ENCODE measurements at regions not wholly inside any gene's neighbourhood (a gene's known extent, or its start where the extent isn't known, plus 50 kb on each side); places are given as distances from the start of the nearest gene placed in this dataset.
"Not testable (repeated sequence)": the region's sequence is repeated elsewhere in the genome, so short reads cannot be mapped to it uniquely, and the experiment has no call there.

DNA sequence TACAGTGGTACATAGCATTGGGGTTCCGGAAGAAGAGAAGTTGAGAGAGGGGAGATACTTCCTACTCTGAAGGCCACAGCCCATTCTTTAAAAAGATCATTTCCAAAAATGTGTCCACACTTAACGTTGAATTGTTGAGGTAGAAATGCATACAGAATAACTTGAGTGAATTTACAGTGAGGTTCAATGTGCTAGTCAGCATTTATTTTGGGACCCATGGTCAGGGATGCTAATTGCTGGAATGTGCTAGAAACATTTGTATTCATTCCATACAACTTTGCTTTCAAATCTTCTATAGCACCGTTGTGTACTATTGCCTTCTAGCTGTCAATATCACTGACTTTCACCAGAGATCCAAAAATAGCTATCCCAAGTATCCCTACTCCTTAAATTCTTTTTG is 325.9 kb downstream of the SATB2 start:
- DNase-seq (ENCODE audit: low spot score) = no peak

DNA sequence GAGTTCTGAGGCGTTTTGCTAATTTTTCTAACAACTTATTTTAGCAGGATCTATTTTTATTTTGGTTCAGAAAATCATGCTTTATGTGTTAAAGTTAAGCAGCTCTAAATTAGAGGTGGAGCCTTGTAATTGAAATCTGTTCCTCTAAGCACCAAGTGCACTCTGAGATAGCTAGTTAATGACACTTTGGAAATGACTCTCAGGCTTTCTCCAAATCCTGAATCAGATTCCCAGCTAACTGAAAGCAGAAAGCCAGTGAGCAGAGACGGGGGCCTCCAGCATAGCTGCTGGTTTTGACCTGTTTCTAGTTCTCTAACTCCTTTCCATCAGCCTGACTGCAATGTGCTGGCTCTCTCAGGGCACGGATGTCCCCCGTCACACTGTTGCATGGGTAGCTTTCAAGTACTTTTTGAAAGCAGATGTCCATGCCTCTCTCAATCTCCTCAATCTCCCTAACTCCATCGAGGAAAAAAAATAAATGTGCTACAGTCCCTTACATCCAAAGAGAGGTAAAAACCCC is 326.5 kb downstream of the SATB2 start:
- DNase-seq (ENCODE audit: low spot score) = no peak

DNA sequence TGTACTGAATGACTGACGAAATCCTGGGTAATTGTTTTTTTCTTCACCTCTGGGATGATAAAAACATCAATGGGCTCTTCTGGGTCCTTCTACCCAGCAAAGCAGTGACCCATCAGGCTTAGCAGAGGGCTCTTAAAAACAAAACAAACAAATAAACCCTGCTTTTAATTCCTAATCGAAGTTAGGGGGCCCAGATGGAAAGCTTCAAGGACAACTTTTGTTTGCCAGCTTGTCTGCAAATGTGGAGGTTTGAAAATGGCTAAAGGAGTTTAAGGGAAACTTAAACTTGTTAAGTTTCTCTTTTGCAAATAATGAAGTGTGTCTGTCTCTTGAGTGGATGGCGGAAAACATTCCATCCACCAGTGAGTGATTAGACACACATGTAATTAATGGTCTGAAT is 327.2 kb downstream of the SATB2 start:
- no peak for DNase-seq (ENCODE audit: low spot score)

DNA sequence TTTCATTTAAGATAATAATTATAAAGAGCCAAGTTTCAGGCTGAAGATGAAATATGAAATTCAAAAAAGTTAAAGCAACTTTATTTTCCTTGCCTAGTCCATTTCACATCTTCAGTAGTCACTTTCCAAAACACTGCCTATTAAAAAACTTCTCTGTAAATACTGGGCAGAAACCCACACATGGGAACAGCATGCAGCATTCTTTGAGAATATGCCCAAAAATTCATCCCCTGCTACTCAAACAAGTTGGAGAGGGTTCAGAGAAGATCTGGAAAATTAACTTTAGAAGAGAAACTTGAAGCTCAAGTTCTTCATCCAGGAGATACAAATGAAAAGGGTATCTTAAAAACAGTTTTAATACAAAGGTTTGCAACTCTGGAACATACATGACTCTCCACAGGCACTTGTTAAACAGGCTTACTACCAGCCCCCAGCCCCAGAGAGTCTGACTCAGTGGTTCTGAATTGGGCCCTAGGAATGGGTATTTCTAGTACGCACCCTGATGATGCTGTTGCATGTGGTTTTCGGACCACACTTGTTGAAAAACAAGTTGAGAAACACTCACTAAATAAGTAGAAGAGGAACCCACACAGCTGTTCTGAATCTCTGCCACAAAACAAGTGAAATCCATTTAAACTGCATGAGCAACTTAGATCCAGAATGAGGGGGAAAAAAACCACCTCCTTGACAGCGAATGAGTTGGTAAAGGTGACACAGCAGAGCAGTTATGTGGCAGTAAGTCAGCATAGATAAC is 329.1 kb downstream of the SATB2 start:
- no peak for DNase-seq (ENCODE audit: low spot score)

DNA sequence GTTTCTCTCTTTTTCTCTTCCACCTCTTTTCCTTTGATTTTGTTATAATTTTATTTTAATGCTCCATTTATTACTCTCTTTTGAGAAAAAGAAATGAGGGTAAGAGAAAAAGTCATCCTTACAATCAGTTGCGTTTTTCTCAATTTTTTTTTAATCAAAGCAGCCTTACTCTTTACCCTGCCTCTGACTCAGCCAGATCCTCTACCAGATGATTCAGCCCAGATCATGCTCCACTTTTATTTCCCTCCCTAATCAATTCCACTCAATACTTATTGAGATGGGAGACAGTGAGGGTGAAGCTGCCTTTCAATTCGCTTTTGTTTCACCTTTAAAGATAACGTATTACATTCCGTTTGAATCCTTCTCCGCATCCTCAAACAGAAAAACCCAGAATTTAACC is 337.9 kb downstream of the SATB2 start:
- DNase-seq (ENCODE audit: low spot score) = no peak

DNA sequence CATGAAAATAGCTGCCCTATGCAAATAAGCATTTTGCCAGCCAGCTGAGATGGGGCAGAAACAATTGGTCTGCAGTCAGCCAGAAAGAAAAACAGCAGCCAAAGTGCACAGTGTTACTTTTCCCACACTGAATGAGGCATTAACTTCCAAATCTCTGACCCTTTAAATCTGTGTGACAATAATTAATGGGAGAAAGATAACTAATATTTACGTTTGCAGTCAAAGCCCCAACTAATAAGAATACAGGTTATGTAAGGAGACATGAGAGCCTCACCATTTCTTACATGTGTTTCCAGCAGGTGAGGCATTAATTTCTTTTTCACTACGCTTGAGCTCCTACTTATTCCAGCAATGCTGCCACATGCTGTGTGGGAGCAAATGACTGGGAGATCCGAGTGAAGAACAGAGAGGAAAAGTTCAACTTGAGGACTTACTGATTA is 339.0 kb downstream of the SATB2 start:
- DNase-seq (ENCODE audit: low spot score) = no peak

DNA sequence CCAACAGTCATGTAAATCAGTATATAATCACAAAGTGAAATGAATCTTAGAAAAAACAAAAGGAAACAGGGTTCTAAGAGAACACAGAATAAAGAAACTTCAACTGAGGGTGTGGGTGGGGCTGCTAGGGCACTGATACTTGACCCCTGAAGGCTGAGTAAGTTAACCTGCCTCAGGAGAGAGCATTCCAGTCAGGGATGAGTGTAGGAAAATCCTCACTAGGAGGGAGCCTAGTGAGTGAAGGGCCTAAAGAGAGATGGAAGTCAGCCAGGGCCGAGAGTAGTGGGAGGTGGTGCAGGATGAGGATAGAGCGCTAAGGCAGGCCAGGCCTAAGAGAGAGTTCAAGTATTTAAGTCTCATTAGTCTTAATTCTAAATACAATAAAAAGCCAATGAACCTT is 342.6 kb downstream of the SATB2 start:
- DNase-seq (ENCODE audit: low spot score) = no peak

DNA sequence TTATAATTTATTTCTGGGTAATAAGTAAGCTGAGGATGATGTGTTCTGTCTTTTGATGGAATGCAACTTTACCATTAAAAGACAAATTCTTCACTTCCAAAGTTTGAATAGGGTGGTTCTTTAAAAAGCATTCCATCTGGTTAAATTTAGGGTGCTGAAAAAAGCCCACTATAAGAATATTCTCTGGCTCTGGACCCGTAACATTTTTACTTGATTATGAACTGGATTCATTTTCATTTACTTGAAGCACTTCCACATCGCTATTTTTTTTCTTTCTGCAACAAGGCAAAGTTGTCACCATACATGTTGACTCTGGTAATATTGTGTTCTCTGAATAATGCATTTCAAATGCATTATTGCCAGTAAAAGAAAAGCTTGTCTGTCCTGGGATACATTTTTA is 344.6 kb downstream of the SATB2 start:
- no peak for DNase-seq (ENCODE audit: low spot score)

DNA sequence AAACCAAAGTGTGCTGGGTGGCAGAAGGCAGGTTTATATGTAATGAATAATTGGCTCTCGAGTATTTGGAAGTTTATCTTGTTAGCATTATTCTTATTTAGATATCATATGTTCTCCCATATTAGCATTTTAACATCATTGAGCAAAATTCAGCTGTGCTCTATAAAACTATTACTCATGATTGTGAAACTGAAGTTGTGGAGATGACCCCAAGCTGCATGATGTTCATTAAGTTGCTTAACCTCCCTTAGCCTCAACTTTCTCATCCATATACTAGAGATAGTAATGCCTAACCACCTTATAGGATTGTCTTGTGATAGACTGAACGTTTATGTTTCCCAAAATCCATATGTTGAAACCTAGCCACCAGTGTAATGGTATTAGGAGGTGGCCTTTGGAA is 346.3 kb downstream of the SATB2 start:
- DNase-seq (ENCODE audit: low spot score) = no peak

DNA sequence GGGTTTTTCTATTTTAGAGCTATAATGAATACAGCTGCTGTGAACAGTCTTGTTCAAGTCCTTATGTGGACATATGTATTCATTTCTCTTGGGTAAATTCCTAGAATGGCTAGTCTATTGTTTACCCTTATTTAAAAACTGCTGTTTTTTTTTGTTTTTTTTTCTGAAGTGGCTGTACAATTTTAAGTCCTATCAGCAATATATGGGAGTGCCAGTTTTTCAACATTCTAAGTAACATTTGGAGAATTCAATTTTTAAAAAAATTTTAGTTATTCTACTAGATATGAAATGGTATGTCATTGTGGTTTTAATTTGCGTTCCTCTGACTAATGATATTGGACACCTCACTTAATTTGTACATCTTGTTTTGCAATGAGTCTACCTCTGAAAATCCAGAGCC is 349.7 kb downstream of the SATB2 start:
- DNase-seq (ENCODE audit: low spot score) = no peak

DNA sequence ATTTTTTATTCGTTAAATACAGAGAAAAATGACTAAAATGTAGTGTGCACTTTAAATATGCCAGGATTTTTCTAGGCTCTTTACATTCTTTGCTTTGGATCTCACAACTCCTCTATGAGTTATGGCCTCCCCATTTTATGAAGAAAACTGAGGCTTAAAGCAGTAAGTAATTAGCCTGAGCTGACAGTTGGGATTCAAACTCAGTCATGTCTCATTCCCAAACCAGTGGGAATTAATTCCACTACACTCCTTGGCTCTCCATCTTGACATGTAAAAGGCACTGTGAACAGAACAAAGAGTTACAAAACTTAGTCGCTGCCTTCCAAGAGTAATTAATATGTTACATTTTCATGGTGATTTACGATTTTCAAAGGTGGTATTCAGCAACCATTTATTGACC is 351.9 kb downstream of the SATB2 start:
- no peak for DNase-seq (ENCODE audit: low spot score)

DNA sequence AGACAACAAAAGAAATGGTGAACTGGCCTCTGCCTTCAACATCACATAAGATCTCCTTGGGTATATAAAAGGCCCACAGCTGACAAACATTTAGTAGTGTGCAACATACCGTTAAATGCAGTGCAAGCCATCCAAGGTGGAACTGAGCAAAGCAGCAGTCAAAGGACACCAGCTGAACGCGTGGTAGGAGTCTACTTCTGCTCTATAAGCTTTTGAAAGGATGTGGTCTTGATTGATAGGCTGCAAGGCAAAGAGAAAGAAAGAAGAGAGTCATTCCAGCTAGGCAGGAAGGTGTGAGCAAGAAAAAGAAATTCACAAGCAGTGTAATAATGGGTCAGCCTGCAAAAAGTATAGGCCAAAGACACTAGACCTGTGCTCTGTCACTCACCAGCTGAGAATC is 356.3 kb downstream of the SATB2 start:
- DNase-seq (ENCODE audit: low spot score) = no peak

DNA sequence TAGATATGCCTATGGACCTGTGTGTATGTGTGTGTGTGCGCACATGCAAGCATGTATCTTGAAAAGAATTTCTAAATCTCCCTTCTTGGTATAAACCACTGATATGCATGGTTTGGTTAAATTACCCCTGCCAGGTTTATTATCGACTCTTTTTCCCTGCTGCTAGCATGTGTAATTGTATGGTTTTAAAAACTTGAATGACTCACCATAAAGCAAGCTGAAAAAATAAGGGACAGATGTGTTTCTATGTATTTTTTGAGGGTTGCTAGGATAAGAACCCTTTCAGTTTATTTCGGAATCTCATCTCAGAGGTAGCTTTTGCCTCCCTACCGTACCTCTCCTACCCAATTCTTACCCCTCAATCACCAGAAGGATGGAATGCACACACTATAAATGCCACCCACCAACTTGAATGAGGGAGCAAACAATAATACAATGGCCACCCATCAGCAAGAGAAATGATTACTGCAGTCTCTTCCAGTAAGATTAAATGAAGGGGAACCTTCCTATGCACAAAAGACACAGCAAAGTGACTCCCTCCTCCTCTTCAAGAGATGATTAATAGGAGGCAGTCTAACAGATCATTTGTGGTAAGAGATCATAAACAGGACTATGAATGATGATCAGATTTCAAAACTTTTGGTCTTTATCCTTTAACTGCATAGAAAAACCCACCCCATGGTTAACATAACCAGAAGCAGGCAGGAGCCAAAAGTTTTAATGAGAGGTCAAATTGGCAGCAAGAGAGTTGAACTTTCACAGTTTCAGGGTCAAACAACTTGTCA is 357.2 kb downstream of the SATB2 start:
- no peak for DNase-seq (ENCODE audit: low spot score)

DNA sequence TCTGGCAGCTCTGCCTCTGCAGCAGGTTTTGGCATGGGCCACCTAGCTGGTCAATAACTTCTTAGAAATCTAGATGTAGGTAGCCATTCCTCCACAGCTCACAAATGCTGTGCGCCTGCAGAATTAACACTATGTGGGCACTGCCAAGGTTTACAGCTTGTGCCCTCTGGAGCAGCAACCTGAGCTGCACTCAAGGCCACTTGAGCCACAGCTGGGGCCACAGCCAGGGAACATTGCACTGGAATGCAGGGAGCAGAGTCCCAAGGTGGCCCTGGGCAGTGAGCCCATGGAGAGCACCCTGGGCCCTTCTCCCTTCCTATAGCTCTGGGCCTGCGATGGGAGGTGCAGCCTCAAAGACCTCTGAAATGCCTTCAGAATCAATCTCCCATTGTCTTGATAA is 365.3 kb downstream of the SATB2 start:
- DNase-seq (ENCODE audit: low spot score) = no peak

DNA sequence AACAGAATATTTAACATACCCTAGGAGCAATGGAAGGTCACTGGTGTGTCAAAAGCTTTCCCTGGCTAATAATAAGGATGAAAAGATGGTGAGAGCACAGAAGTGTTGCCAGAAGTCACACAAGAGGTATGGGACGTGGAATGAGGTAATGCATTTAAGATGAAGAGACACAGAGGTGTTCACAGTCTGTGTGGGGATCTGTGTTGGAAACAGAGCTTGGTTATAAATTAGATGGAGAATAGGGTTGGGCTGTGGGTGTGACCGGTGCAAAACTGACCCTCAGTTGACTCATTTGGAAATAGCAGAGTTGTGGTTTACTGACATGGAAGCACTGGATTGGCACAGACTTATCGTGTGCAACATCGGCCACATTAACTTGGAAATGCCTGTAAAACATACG is 372.5 kb downstream of the SATB2 start:
- no peak for DNase-seq (ENCODE audit: low spot score)

DNA sequence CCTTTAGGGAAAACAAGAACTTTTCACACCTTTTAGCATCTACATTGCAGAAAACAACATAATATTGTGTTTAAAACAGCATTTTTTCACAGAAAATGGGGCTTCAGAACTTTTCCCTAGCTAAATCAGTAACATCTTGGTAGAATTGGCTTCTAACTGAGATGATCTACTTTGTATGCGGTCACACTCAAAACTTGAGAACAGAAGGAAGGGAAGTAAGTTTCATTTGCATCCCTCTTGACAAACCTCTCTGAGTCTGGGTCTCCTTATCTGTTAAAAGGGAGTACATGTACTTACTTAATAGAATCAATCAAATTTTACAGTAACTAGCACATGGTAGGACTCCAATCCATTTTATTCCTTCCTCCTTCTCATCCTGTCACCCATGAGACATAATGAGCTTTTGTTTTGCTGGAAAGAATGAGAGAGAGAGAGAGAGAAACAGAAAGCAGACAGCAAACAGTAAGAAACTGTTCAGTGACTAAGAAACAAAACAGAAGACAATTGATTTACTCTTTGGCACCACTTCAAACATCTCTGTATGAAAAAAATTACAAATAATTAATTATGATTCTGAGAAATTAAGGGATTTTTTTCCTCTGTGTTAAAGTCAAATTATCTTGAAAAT is 387.3 kb downstream of the SATB2 start:
- no peak for DNase-seq (ENCODE audit: low spot score)

DNA sequence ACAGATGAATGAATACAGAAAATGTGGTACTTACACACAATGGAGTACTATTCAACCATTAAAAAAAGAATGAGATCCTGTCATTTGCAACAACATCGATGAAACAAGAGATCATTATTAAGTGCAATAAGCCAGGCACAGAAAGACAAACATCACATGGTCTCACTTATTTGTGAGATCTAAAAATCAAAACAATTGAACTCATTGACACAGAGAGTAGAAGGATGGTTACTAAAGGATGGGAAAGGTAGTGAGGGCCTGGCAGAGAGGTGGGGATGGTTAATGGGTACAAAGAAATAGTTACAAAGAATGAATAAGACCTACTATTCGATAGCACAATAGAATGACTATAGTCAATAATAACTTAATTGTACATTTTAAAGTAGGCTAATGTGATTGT is 393.5 kb downstream of the SATB2 start:
- no peak for DNase-seq (ENCODE audit: low spot score)

DNA sequence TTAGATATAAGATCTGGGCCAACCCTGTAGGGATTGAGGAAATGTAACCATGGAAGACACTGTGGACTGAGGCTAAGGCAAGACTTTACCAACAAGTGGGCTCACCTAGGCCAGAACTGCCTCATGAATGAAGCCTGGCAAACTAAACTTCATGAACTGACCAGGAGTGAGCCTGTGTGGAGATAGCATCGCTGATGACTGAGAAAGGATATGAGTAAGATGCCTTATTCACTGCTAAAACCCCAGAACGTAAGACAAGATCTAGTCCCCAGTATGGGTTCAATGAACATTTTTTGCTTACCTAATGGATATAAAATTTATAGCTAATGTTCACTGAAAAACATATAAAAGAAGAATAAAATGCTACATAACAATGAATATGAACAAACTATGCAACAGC is 399.8 kb downstream of the SATB2 start:
- no peak for DNase-seq (ENCODE audit: low spot score)

DNA sequence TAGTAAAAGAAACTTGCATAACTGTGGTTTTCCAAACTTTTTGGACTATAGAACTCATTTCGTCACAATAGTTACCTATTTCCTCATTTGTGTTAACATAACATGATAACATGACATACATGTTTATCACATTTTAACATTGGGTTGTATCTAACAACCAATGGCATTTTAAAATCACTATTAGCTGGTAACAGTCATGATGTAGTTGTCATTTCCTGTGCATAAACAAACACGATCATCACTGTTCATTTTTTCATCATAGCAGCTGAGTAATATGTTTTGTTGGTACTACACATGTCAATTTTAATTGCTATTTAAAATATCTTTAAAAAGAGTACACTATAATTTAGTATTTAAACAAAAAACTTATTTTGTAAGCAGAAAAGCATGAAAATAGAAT is 402.4 kb downstream of the SATB2 start:
- no peak for DNase-seq (ENCODE audit: low spot score)

DNA sequence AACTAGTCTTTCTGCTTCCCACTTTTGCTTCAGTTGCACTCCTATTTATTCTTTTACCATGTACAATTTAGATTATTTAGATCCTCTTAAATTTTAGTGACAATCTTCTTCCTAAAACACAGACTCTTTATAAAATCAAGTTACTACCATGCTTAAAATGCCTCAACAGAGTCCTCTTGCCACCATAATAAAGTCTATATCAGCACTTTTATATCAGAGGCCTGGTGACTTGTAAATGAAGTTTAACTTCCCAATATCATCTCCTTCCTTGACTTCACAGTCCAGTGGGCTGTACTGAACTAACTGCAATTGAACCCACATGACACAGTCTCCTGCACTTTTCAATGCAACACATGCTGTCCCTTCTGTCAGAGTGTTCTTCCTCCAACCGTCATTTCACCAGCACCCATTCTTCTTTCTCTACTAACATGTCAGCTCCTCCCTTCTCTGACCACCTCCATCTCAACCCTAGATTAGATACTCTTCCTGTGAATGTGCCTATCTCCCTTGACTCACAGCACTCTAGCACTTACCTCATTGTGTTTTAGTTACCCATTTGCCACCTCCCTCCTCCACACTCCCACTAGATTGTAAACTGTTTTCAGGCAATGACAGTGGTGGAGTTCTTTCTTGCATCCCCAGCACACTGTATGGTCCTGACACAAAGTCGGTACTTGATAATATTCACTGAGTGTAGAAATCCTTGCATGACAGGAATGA is 414.9 kb downstream of the SATB2 start:
- no peak for DNase-seq (ENCODE audit: low spot score)

DNA sequence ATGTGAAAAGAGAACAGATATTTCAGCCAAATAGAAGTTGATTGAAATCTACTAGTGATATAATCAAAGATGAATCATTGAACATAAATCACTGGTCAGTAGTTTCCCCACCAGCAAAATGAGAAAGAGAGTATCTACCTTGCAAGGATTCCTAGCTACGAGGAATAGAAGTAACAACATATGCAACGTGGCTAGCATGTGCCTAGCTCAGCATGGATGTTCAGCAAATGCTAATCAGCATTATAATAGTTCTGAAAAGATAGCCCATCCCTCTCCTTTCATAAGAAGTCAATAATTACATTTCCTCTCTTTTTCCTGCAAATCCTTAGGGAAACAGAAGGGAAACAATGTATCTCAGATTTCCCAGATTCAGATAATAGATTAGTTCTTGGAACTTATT is 417.2 kb downstream of the SATB2 start:
- no peak for DNase-seq (ENCODE audit: low spot score)

DNA sequence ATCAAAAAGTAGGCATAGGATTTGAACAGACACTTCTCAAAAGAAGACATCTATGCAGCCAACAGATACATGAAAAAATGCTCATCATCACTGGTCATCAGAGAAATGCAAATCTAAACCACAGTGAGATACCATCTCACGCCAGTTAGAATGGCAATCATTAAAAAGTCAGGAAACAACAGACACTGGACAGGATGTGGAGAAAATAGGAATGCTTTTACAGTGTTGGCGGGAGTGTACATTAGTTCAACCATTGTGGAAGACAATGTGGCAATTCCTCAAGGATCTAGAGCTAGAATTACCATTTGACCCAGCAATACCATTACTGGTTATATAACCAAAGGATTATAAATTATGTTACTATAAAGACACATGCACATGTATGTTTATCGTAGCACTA is 424.0 kb downstream of the SATB2 start:
- DNase-seq (ENCODE audit: low spot score) = not testable (repeated sequence)

All from hematopoietic multipotent progenitor cell treated with erythropoietin and hydrocortisone succinate and interleukin-3 and kit ligand, for 15 days (in vitro differentiated cells).